ENCODE measurements at regions not wholly inside any gene's neighbourhood (a gene's known extent, or its start where the extent isn't known, plus 50 kb on each side); places are given as distances from the start of the nearest gene placed in this dataset.

- ChIA-PET POLR2A (no interaction called here), CTCF (no interaction called here)
- DNase-seq (no peak), ATAC-seq (no peak)
- Mint-ChIP-seq H3K4me3 (no peak overlapping the region), H3K9me3 (no peaks in the 10 kb centered on the region), H3K27me3 (no peaks in the 10 kb centered on the region), H3K4me1 (ENCODE audit: low read depth) (no peaks in the 10 kb centered on the region), H3K27ac (no peak overlapping the region), H3K36me3 (ENCODE audit: low read depth) (no peaks in the 10 kb centered on the region)
- intact Hi-C loops (cut with micrococcal nuclease) = no loop called here
- TF ChIP-seq CTCF (IDR thresholded peaks at IDR 0.05) = no peak
These were observed 78.9 kb downstream of the GPR37 start for GRCh38 chr7:124686543-124687171.

GRCh38 chr7:124681946-124682345 lies 83.6 kb downstream of the GPR37 start:
- intact Hi-C loops (cut with micrococcal nuclease) = no loop called here
- Mint-ChIP-seq H3K27me3 (no peaks in the 10 kb centered on the region), H3K9me3 (peaks cover 2% of the 10 kb centered on the region), H3K4me1 (ENCODE audit: low read depth) (no peaks in the 10 kb centered on the region), H3K27ac (no peak overlapping the region), H3K36me3 (ENCODE audit: low read depth) (no peaks in the 10 kb centered on the region), H3K4me3 (no peak overlapping the region)
- ChIA-PET POLR2A (no interaction called here), CTCF (no interaction called here)
- DNase-seq (no peak), ATAC-seq (no peak)
- TF ChIP-seq CTCF (IDR thresholded peaks at IDR 0.05) = no peak

- H3K27ac Mint-ChIP-seq = no peak overlapping the region
- POLR2A ChIA-PET = no interaction called here
- DNase-seq = no peak
- H3K4me3 Mint-ChIP-seq = no peak overlapping the region
- no peaks in the 10 kb centered on the region for H3K4me1 Mint-ChIP-seq (ENCODE audit: low read depth)
- no peak for ATAC-seq
- intact Hi-C loops (cut with micrococcal nuclease) = no loop called here
- H3K9me3 Mint-ChIP-seq = peaks cover 2% of the 10 kb centered on the region
- no peaks in the 10 kb centered on the region for H3K36me3 Mint-ChIP-seq (ENCODE audit: low read depth)
- CTCF ChIA-PET = no interaction called here
- no peaks in the 10 kb centered on the region for H3K27me3 Mint-ChIP-seq
- TF ChIP-seq CTCF (IDR thresholded peaks at IDR 0.05) = no peak
These were observed 85.3 kb downstream of the GPR37 start for GRCh38 chr7:124680304-124680703.

GRCh38 chr7:124679586-124680225 lies 85.9 kb downstream of the GPR37 start:
- Mint-ChIP-seq H3K9me3 (peaks cover 2% of the 10 kb centered on the region), H3K36me3 (ENCODE audit: low read depth) (no peaks in the 10 kb centered on the region), H3K27ac (no peak overlapping the region), H3K4me1 (ENCODE audit: low read depth) (no peaks in the 10 kb centered on the region), H3K27me3 (no peaks in the 10 kb centered on the region), H3K4me3 (no peak overlapping the region)
- intact Hi-C loops (cut with micrococcal nuclease) = no loop called here
- TF ChIP-seq CTCF (IDR thresholded peaks at IDR 0.05) = no peak
- POLR2A ChIA-PET = no interaction called here
- ATAC-seq (no peak), DNase-seq (no peak)
- CTCF ChIA-PET = no interaction called here

GRCh38 chr7:124679146-124679545 lies 86.4 kb downstream of the GPR37 start:
- POLR2A ChIA-PET = no interaction called here
- TF ChIP-seq CTCF (IDR thresholded peaks at IDR 0.05) = no peak
- no peak overlapping the region for H3K27ac Mint-ChIP-seq
- no peak for DNase-seq
- H3K4me3 Mint-ChIP-seq = no peak overlapping the region
- H3K4me1 Mint-ChIP-seq (ENCODE audit: low read depth) = no peaks in the 10 kb centered on the region
- peaks cover 2% of the 10 kb centered on the region for H3K9me3 Mint-ChIP-seq
- no peaks in the 10 kb centered on the region for H3K36me3 Mint-ChIP-seq (ENCODE audit: low read depth)
- no peaks in the 10 kb centered on the region for H3K27me3 Mint-ChIP-seq
- no peak for ATAC-seq
- CTCF ChIA-PET = no interaction called here
- intact Hi-C loops (cut with micrococcal nuclease) = no loop called here

All from activated CD8-positive, alpha-beta T cell treated with anti-CD3 and anti-CD28 coated beads for 36 hours (primary cell).